SJSA1 (cell line): ENCODE measurements at regions not wholly inside any gene's neighbourhood (a gene's known extent, or its start where the extent isn't known, plus 50 kb on each side); places are given as distances from the start of the nearest gene placed in this dataset.

Source experiments
- DNase-seq, 2 experiments: peaks; one replicate each; pipeline ENCODE4 v3.0.0-alpha.2; 2015 to 2020; ENCODE audit warnings: low spot score in 2 of 2, low read depth in 1 of 2
- H3K27ac ChIP-seq: fragments of 250-450 bp; sonication (Bioruptor Pico); 2 replicates; pipeline ENCODE4 v1.5.1; 2020; ENCODE audit warnings: mild to moderate bottlenecking, moderate library complexity
- H3K27me3 ChIP-seq: fragments of 250-450 bp; sonication (Bioruptor Pico); replicated peaks from 2 replicates; pipeline ENCODE4 v1.5.1; 2020; ENCODE audit warnings: mild to moderate bottlenecking, moderate library complexity
- H3K36me3 ChIP-seq: fragments of 250-450 bp; sonication (Bioruptor Pico); 2 replicates; pipeline ENCODE4 v1.5.1; 2020; ENCODE audit warnings: mild to moderate bottlenecking
- H3K4me1 ChIP-seq: fragments of 250-450 bp; sonication (Bioruptor Pico); replicated peaks from 2 replicates; pipeline ENCODE4 v1.6.1; 2021; ENCODE audit warnings: mild to moderate bottlenecking
- H3K4me3 ChIP-seq: fragments of 250-450 bp; sonication (Bioruptor Pico); 2 replicates; pipeline ENCODE4 v1.5.1; 2020; ENCODE audit warnings: mild to moderate bottlenecking
- H3K9me3 ChIP-seq: fragments of 250-450 bp; sonication (Bioruptor Pico); replicated peaks from 2 replicates; pipeline ENCODE4 v1.5.1; 2020; ENCODE audit warnings: mild to moderate bottlenecking

DNA sequence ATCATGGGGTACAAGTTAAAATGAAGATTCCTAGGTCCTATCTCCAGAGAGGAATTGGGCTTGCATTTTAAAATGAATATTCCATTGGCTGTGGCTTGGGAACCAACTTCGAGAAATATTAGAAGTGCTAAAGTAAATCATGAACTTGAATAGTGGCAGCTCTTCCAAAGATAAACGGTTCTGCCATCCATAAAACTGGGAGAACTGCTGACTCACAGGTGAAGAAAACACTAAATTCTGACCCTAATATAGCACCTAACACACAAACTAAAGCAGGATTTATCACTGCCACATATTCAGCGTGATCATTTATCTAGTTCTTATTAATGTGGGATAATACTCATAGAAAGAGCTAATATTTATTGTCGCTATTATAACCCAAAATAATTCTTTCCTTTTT is 508.1 kb upstream of the ID4 start:
- no peaks in the 10 kb centered on the region for H3K36me3 ChIP-seq

DNA sequence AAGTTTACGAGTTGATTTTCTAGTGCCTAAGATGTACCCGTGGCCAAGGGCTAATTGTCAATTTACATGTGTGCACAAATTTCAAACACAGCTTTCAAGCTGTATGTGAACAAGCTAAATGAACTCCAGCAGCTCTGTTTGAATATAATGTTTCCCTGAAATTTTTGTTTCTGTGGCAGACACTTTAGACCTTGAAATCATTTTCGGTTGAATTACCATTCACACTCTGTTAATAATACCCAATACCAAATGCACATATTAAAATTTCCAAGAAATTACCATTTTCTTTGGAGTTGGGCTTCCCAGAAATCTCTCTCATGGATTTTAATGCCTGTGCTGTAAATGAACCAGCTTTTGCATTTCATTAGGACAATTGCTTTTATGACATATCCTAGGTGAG is 506.1 kb upstream of the ID4 start:
- H3K9me3 ChIP-seq, result no peaks in the 10 kb centered on the region
- no peak overlapping the region for H3K27ac ChIP-seq
- H3K4me1 ChIP-seq, result peaks cover 8% of the 10 kb centered on the region
- H3K36me3 ChIP-seq, result no peaks in the 10 kb centered on the region
- H3K4me3 ChIP-seq, result no peak overlapping the region
- DNase-seq, result no peak
- H3K27me3 ChIP-seq, result no peaks in the 10 kb centered on the region

More for the DNA sequence above, 508.1 kb upstream of the ID4 start:
- no peak for DNase-seq
- Histone ChIP-seq H3K9me3 (no peaks in the 10 kb centered on the region), H3K27me3 (0 out of 2 replicates have a peak, but pooled peaks cover 2% of the 10 kb centered on the region), H3K27ac (no peak overlapping the region), H3K4me3 (no peak overlapping the region), H3K4me1 (peaks cover 6% of the 10 kb centered on the region)

GRCh38 chr6:19332806-19333460 is 504.2 kb upstream of the ID4 start:
- no peak overlapping the region for H3K27ac ChIP-seq
- peaks cover 8% of the 10 kb centered on the region for H3K4me1 ChIP-seq
- H3K27me3 ChIP-seq, result no peaks in the 10 kb centered on the region
- no peaks in the 10 kb centered on the region for H3K9me3 ChIP-seq
- no peak for DNase-seq
- H3K36me3 ChIP-seq, result no peaks in the 10 kb centered on the region
- no peak overlapping the region for H3K4me3 ChIP-seq

- Histone ChIP-seq H3K27me3 (no peaks in the 10 kb centered on the region), H3K27ac (peak overlapping the region; percentile 15; the same call in 1 of the 2 replicates), H3K4me1 (peaks cover 8% of the 10 kb centered on the region), H3K9me3 (no peaks in the 10 kb centered on the region), H3K4me3 (no peak overlapping the region), H3K36me3 (no peaks in the 10 kb centered on the region)
- DNase-seq, result peak; percentile 44 to 49
Observed at GRCh38 chr6:19333936-19334335, 503.2 kb upstream of the ID4 start.

GRCh38 chr6:19336579-19336978 is 500.6 kb upstream of the ID4 start:
- Histone ChIP-seq H3K4me3 (no peak overlapping the region), H3K4me1 (peaks cover 8% of the 10 kb centered on the region), H3K36me3 (no peaks in the 10 kb centered on the region), H3K27ac (no peak overlapping the region), H3K9me3 (no peaks in the 10 kb centered on the region), H3K27me3 (no peaks in the 10 kb centered on the region)
- DNase-seq, result no peak

GRCh38 chr6:19337101-19337500 is 500.1 kb upstream of the ID4 start:
- no peaks in the 10 kb centered on the region for H3K36me3 ChIP-seq
- H3K27me3 ChIP-seq, result no peaks in the 10 kb centered on the region
- H3K27ac ChIP-seq, result no peak overlapping the region
- no peak overlapping the region for H3K4me3 ChIP-seq
- peaks cover 8% of the 10 kb centered on the region for H3K4me1 ChIP-seq
- H3K9me3 ChIP-seq, result no peaks in the 10 kb centered on the region
- no peak for DNase-seq

DNA sequence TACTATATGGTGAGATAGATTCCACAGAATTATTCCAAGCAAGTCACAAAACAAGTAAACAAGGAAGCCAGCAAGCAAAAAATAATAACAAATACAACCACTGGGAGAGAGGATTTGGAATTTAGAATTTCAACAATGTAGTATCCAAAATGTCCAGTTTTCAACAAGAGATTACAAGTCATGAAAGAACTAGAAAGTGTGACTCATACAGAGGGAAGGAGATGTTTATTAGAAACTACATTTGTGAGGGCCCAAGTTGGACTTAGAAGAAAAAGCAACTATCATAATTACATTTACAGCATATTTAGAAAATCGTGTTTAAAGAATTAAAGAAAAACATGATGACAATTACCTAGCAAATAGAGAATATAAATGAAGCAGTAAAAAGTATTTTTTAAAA is 494.6 kb upstream of the ID4 start:
- Histone ChIP-seq H3K36me3 (no peaks in the 10 kb centered on the region), H3K4me1 (no peaks in the 10 kb centered on the region), H3K4me3 (no peak overlapping the region), H3K9me3 (no peaks in the 10 kb centered on the region), H3K27me3 (no peaks in the 10 kb centered on the region), H3K27ac (no peak overlapping the region)
- no peak for DNase-seq

DNA sequence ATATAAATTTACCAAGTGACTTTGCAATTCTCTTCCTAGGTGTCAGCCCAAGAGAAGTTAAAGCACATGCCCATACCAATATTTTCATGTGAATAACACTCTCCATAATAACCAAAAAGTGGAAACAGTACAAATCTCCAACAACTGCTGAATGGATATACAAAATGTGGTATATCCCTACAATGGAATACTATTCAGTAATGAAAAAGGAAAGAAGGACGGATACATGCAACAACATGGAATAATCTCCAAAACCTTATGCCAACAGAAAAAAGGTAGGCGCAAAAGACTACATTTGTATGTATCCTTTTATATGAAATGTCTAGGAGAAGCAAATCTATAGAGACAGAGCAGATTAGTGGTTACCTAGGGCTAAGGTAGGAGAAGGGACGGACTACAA is 487.7 kb upstream of the ID4 start:
- H3K36me3 ChIP-seq, result no peaks in the 10 kb centered on the region
- no peak overlapping the region for H3K27ac ChIP-seq
- H3K4me1 ChIP-seq, result no peaks in the 10 kb centered on the region
- H3K9me3 ChIP-seq, result no peaks in the 10 kb centered on the region
- no peaks in the 10 kb centered on the region for H3K27me3 ChIP-seq
- H3K4me3 ChIP-seq, result no peak overlapping the region
- DNase-seq, result no peak

- no peaks in the 10 kb centered on the region for H3K9me3 ChIP-seq
- H3K27ac ChIP-seq, result no peak overlapping the region
- H3K27me3 ChIP-seq, result no peaks in the 10 kb centered on the region
- H3K36me3 ChIP-seq, result no peaks in the 10 kb centered on the region
- H3K4me3 ChIP-seq, result no peak overlapping the region
- DNase-seq, result no peak
- no peaks in the 10 kb centered on the region for H3K4me1 ChIP-seq
Observed at GRCh38 chr6:19354181-19354580, 483.0 kb upstream of the ID4 start.

- no peak for DNase-seq
- H3K4me1 ChIP-seq, result no peaks in the 10 kb centered on the region
- no peak overlapping the region for H3K27ac ChIP-seq
- no peak overlapping the region for H3K4me3 ChIP-seq
- no peaks in the 10 kb centered on the region for H3K27me3 ChIP-seq
- no peaks in the 10 kb centered on the region for H3K36me3 ChIP-seq
- no peaks in the 10 kb centered on the region for H3K9me3 ChIP-seq
Observed at GRCh38 chr6:19356692-19357091, 480.5 kb upstream of the ID4 start.

GRCh38 chr6:19362396-19362795 is 474.8 kb upstream of the ID4 start:
- H3K9me3 ChIP-seq, result no peaks in the 10 kb centered on the region
- H3K4me1 ChIP-seq, result no peaks in the 10 kb centered on the region
- H3K36me3 ChIP-seq, result no peaks in the 10 kb centered on the region
- DNase-seq, result no peak
- H3K27me3 ChIP-seq, result no peaks in the 10 kb centered on the region
- no peak overlapping the region for H3K27ac ChIP-seq
- no peak overlapping the region for H3K4me3 ChIP-seq

DNA sequence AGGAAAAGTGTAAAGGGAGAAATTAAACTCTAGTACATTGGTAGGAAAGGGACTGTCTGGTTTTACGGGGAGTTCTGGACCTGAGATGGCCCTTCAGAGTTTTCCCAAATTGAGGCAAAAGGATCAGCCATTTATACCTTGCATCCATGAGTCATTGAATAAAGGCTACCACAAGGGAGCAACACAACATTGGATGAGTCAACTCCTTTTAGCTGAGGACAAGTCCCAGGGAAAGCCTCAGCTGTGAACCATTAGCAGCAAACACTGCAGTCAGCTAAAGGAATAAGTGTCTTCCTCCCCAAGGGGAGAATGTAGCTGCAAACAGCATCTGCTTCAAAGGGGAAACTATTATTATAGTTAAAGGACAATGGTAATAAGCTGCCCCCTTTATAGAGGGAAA is 468.7 kb upstream of the ID4 start:
- H3K27ac ChIP-seq, result no peak overlapping the region
- H3K9me3 ChIP-seq, result no peaks in the 10 kb centered on the region
- no peaks in the 10 kb centered on the region for H3K36me3 ChIP-seq
- H3K4me3 ChIP-seq, result no peak overlapping the region
- no peaks in the 10 kb centered on the region for H3K27me3 ChIP-seq
- H3K4me1 ChIP-seq, result peaks cover 6% of the 10 kb centered on the region; the same call in 1 of the 2 replicates
- peak in 1 of 2 experiments; percentile 4 for DNase-seq

DNA sequence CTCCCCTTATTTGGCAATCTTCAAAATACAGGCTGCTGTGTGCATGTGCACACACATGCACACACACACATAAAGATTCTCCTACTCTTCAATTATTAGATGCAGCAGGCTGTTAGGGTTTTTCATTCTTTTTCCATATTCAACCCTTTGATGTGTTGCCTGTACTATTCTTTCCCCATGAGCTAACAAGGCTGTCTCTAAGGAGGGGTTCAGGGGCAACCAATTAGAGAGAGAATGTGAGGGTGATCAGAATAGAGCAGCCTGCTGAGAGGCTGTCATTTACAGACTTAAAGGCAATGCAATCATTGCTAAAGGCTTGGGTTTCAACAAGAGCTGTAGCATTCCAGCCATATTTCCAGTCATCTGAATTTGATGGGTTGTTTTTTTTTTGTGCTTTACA is 467.4 kb upstream of the ID4 start:
- Histone ChIP-seq H3K4me3 (no peak overlapping the region), H3K27me3 (no peaks in the 10 kb centered on the region), H3K4me1 (peaks cover 6% of the 10 kb centered on the region; the same call in 1 of the 2 replicates), H3K27ac (no peak overlapping the region), H3K36me3 (no peaks in the 10 kb centered on the region), H3K9me3 (no peaks in the 10 kb centered on the region)
- DNase-seq, result no peak

GRCh38 chr6:19370831-19371230 is 466.3 kb upstream of the ID4 start:
- no peak overlapping the region for H3K27ac ChIP-seq
- no peaks in the 10 kb centered on the region for H3K9me3 ChIP-seq
- H3K36me3 ChIP-seq, result no peaks in the 10 kb centered on the region
- peaks cover 6% of the 10 kb centered on the region; the same call in 1 of the 2 replicates for H3K4me1 ChIP-seq
- no peak overlapping the region for H3K4me3 ChIP-seq
- no peaks in the 10 kb centered on the region for H3K27me3 ChIP-seq
- no peak for DNase-seq

DNA sequence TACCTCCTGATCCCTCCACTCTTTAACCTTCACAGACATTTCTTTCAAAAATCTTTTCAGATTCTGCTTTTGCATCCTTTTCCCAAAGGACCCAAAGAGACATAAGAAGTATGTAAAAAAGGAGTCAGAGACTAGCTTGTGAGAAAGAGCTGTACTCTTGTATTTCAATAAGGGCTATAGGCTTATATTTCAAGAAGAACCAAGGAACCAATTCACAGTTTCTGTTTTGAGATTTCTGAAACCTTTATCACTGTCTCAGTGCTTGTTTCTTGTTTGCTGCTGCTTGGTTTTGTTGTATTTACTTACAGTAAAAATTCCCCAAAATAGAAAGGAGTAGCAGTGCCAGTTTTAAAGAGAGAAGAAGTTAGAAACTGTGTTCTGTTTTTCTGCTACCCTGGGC is 461.6 kb upstream of the ID4 start:
- no peaks in the 10 kb centered on the region for H3K36me3 ChIP-seq
- no peak overlapping the region for H3K4me3 ChIP-seq
- H3K4me1 ChIP-seq, result peaks cover 12% of the 10 kb centered on the region
- no peaks in the 10 kb centered on the region for H3K27me3 ChIP-seq
- H3K27ac ChIP-seq, result no peak overlapping the region
- no peak for DNase-seq
- H3K9me3 ChIP-seq, result no peaks in the 10 kb centered on the region
